Midbrain (tissue), 1 donor: ENCODE measurements at regions not wholly inside any gene's neighbourhood (a gene's known extent, or its start where the extent isn't known, plus 50 kb on each side); places are given as distances from the start of the nearest gene placed in this dataset.
A peak's percentile ranks its signal among the peaks of the same experiment; 100 is the strongest.
"Not testable (repeated sequence)": the region's sequence is repeated elsewhere in the genome, so short reads cannot be mapped to it uniquely, and the experiment has no call there.

Experiments
- DNase-seq: peaks from one replicate; lab custom pipeline; 2025; lab: John Stamatoyannopoulos, UW

- DNase-seq = not testable (repeated sequence)
Observed at GRCh38 chr3:192968901-192969300, 51.2 kb upstream of the MB21D2 start.

GRCh38 chr3:192980632-192981031 lies 63.0 kb upstream of the MB21D2 start:
- no peak for DNase-seq

GRCh38 chr3:192986379-192986778 lies 68.7 kb upstream of the MB21D2 start:
- no peak for DNase-seq

- DNase-seq = no peak
Observed at GRCh38 chr3:192991356-192991755, 73.7 kb upstream of the MB21D2 start.

GRCh38 chr3:192992361-192992760 lies 74.7 kb upstream of the MB21D2 start:
- DNase-seq = no peak

- DNase-seq = no peak
Observed at GRCh38 chr3:192993411-192993810, 75.8 kb upstream of the MB21D2 start.

GRCh38 chr3:193001113-193001512 lies 83.5 kb upstream of the MB21D2 start:
- not testable (repeated sequence) for DNase-seq

- not testable (repeated sequence) for DNase-seq
Observed at GRCh38 chr3:193003624-193004023, 86.0 kb upstream of the MB21D2 start.

- no peak for DNase-seq
Observed at GRCh38 chr3:193008654-193009053, 91.0 kb upstream of the MB21D2 start.

GRCh38 chr3:193010191-193010590 lies 92.5 kb upstream of the MB21D2 start:
- no peak for DNase-seq

GRCh38 chr3:193011958-193012357 lies 94.3 kb upstream of the MB21D2 start:
- no peak for DNase-seq

- DNase-seq = no peak
Observed at GRCh38 chr3:193014902-193015301, 97.2 kb upstream of the MB21D2 start.

GRCh38 chr3:193016437-193016901 lies 98.8 kb upstream of the MB21D2 start:
- no peak for DNase-seq

GRCh38 chr3:193021506-193022010 lies 103.9 kb upstream of the MB21D2 start:
- DNase-seq = no peak

GRCh38 chr3:193023218-193023617 lies 105.6 kb upstream of the MB21D2 start:
- DNase-seq = no peak

GRCh38 chr3:193028258-193028657 lies 110.6 kb upstream of the MB21D2 start:
- DNase-seq = no peak

GRCh38 chr3:193029800-193030199 lies 112.1 kb upstream of the MB21D2 start:
- DNase-seq = no peak

GRCh38 chr3:193030276-193030675 lies 112.6 kb upstream of the MB21D2 start:
- DNase-seq = no peak

- DNase-seq = no peak
Observed at GRCh38 chr3:193031911-193032310, 114.3 kb upstream of the MB21D2 start.

GRCh38 chr3:193033226-193033780 lies 115.6 kb upstream of the MB21D2 start:
- no peak for DNase-seq

GRCh38 chr3:193037828-193038227 lies 120.2 kb upstream of the MB21D2 start:
- DNase-seq = not testable (repeated sequence)

GRCh38 chr3:193039058-193039457 lies 121.4 kb upstream of the MB21D2 start:
- no peak for DNase-seq

GRCh38 chr3:193040836-193041672 lies 123.4 kb upstream of the MB21D2 start:
- peak; percentile 20 for DNase-seq
